Mesendoderm (in vitro differentiated cells): ENCODE measurements at regions not wholly inside any gene's neighbourhood (a gene's known extent, or its start where the extent isn't known, plus 50 kb on each side); places are given as distances from the start of the nearest gene placed in this dataset.

Experiments used
- DNase-seq: peaks from one replicate; pipeline ENCODE4 v3.0.0; 2013
- H2AK5ac ChIP-seq: 2 replicates; pipeline ENCODE4 v1.6.1; 2013; ENCODE audit warnings: low read length, inconsistent platforms
- H2BK120ac ChIP-seq: 2 replicates; pipeline ENCODE4 v1.6.1; 2013; ENCODE audit warnings: low read depth, mild to moderate bottlenecking, low read length, moderate library complexity, mixed read lengths
- H2BK15ac ChIP-seq: replicated peaks from 2 replicates; pipeline ENCODE4 v1.6.1; 2013; ENCODE audit warnings: low read depth, mild to moderate bottlenecking, moderate library complexity
- H2BK5ac ChIP-seq: 2 replicates; pipeline ENCODE4 v1.6.1; 2013; ENCODE audit warnings: low read length, inconsistent platforms
- H3K18ac ChIP-seq: 2 replicates; pipeline ENCODE4 v1.6.1; 2013; ENCODE audit warnings: mild to moderate bottlenecking, low read length, mixed read lengths
- H3K23ac ChIP-seq: one replicate; pipeline ENCODE4 v1.6.1; 2013; ENCODE audit warnings: low read length
- H3K27ac ChIP-seq: 2 replicates; pipeline ENCODE4 v1.5.1; 2013; ENCODE audit warnings: low read depth, mild to moderate bottlenecking, inconsistent platforms, low read length, moderate library complexity
- H3K27me3 ChIP-seq: 2 replicates; pipeline ENCODE4 v1.6.1; 2013; ENCODE audit warnings: low read length, control low read depth, mild to moderate bottlenecking, inconsistent platforms; ENCODE audit not compliant: insufficient read depth, poor library complexity
- H3K36me3 ChIP-seq: 2 replicates; pipeline ENCODE4 v1.6.1; 2013; ENCODE audit warnings: low read length, inconsistent platforms; ENCODE audit not compliant: control insufficient read depth, insufficient read depth
- H3K4ac ChIP-seq: one replicate; pipeline ENCODE4 v1.6.1; 2013; ENCODE audit warnings: low read depth, mild to moderate bottlenecking, low read length, moderate library complexity
- H3K4me1 ChIP-seq: 2 replicates; pipeline ENCODE4 v1.6.1; 2013; ENCODE audit warnings: low read depth, low read length, inconsistent platforms; ENCODE audit not compliant: control insufficient read depth
- H3K4me2 ChIP-seq: 2 replicates; pipeline ENCODE4 v1.6.1; 2013; ENCODE audit warnings: low read length
- H3K4me3 ChIP-seq: 2 replicates; pipeline ENCODE4 v1.5.1; 2013; ENCODE audit warnings: mild to moderate bottlenecking, low read length
- H3K56ac ChIP-seq: one replicate; pipeline ENCODE4 v1.6.1; 2013; ENCODE audit warnings: low read length
- H3K79me1 ChIP-seq: 2 replicates; pipeline ENCODE4 v1.6.1; 2013; ENCODE audit warnings: low read length, inconsistent platforms
- H3K79me2 ChIP-seq: 2 replicates; pipeline ENCODE4 v1.6.1; 2013; ENCODE audit warnings: mild to moderate bottlenecking, low read length; ENCODE audit not compliant: control insufficient read depth, insufficient read depth
- H3K9ac ChIP-seq: 2 replicates; pipeline ENCODE4 v1.6.1; 2013; ENCODE audit warnings: low read length, inconsistent platforms
- H4K5ac ChIP-seq: one replicate; pipeline ENCODE4 v1.6.1; 2013; ENCODE audit warnings: low read length
- H4K8ac ChIP-seq: one replicate; pipeline ENCODE4 v1.6.1; 2013; ENCODE audit warnings: low read depth, mild to moderate bottlenecking, control low read depth, low read length, moderate library complexity
- WGBS: extraction: QIAGEN DNeasy Blood & Tissue Kit; methylation state at CpG from one replicate; pipeline ENCODE4 v1.1.7; 2013; ENCODE audit warnings: low lambda C conversion rate, missing lambda C conversion rate; ENCODE audit not compliant: insufficient coverage; ENCODE audit errors: extremely low coverage; 5-methylcytosine and 5-hydroxymethylcytosine counted together

- H2AK5ac ChIP-seq, result no peak overlapping the region
- H3K27me3 ChIP-seq, result no peaks in the 10 kb centered on the region
- H3K79me2 ChIP-seq, result no peaks in the 10 kb centered on the region
- no peak overlapping the region for H3K4me3 ChIP-seq
- H4K5ac ChIP-seq, result no peak overlapping the region
- H3K4me2 ChIP-seq, result no peak overlapping the region
- H3K79me1 ChIP-seq, result no peaks in the 10 kb centered on the region
- no peaks in the 10 kb centered on the region for H3K4me1 ChIP-seq
- no peak overlapping the region for H3K18ac ChIP-seq
- DNase-seq, result no peak
- no peak overlapping the region for H2BK5ac ChIP-seq
- H3K36me3 ChIP-seq, result no peaks in the 10 kb centered on the region
- H4K8ac ChIP-seq, result no peak overlapping the region
- no peak overlapping the region for H3K4ac ChIP-seq
- no peak overlapping the region for H3K27ac ChIP-seq
- no peak overlapping the region for H3K23ac ChIP-seq
- no CpG with 5 or more reads among the region's 3 CpGs for WGBS
- H2BK120ac ChIP-seq, result no peak overlapping the region
- no peak overlapping the region for H3K56ac ChIP-seq
- H2BK15ac ChIP-seq, result no peak overlapping the region
- H3K9ac ChIP-seq, result no peak overlapping the region
These were observed 269.0 kb upstream of the SLC10A2 start for GRCh38 chr13:103335241-103335640.

- H3K18ac ChIP-seq, result no peak overlapping the region
- no peak overlapping the region for H2AK5ac ChIP-seq
- H3K56ac ChIP-seq, result no peak overlapping the region
- no peak overlapping the region for H3K9ac ChIP-seq
- H4K5ac ChIP-seq, result no peak overlapping the region
- WGBS, result no CpG with 5 or more reads among the region's 4 CpGs
- no peak overlapping the region for H3K23ac ChIP-seq
- H3K79me2 ChIP-seq, result no peaks in the 10 kb centered on the region
- H3K4ac ChIP-seq, result no peak overlapping the region
- no peak overlapping the region for H2BK15ac ChIP-seq
- no peak for DNase-seq
- no peak overlapping the region for H3K4me2 ChIP-seq
- no peaks in the 10 kb centered on the region for H3K36me3 ChIP-seq
- no peak overlapping the region for H3K27ac ChIP-seq
- no peak overlapping the region for H4K8ac ChIP-seq
- no peak overlapping the region for H3K4me3 ChIP-seq
- H2BK5ac ChIP-seq, result no peak overlapping the region
- no peaks in the 10 kb centered on the region for H3K27me3 ChIP-seq
- H3K79me1 ChIP-seq, result no peaks in the 10 kb centered on the region
- H2BK120ac ChIP-seq, result no peak overlapping the region
- H3K4me1 ChIP-seq, result no peaks in the 10 kb centered on the region
These were observed 265.7 kb upstream of the SLC10A2 start for GRCh38 chr13:103331924-103332323.

DNA sequence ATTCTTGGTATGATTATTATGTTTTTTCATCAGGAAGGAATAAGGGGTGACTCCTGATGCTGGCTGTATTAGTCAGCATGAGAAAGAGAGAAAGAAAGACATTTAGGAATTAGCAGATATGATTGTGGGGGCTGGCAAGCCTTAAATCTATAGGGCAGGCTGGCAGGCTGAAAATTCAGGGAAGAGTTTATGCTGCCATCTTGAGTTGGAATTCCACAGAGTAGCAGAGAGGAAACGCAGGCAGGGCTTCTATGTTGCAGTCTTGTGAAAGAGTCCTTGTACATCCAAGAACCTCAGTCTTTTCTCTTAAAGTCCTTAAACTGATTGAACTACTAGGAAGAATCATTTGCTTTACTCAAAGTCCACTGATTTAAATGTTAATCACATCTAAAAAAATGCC is 262.7 kb upstream of the SLC10A2 start:
- no peak overlapping the region for H2BK5ac ChIP-seq
- no peak overlapping the region for H3K18ac ChIP-seq
- DNase-seq, result no peak
- H3K4me1 ChIP-seq, result no peaks in the 10 kb centered on the region
- no peaks in the 10 kb centered on the region for H3K36me3 ChIP-seq
- no peaks in the 10 kb centered on the region for H3K27me3 ChIP-seq
- no peak overlapping the region for H3K27ac ChIP-seq
- no peak overlapping the region for H3K56ac ChIP-seq
- H2BK120ac ChIP-seq, result no peak overlapping the region
- no peak overlapping the region for H3K4ac ChIP-seq
- no peak overlapping the region for H3K4me3 ChIP-seq
- no peaks in the 10 kb centered on the region for H3K79me2 ChIP-seq
- no peak overlapping the region for H4K8ac ChIP-seq
- no peaks in the 10 kb centered on the region for H3K79me1 ChIP-seq
- H3K23ac ChIP-seq, result no peak overlapping the region
- no peak overlapping the region for H2AK5ac ChIP-seq
- H3K4me2 ChIP-seq, result no peak overlapping the region
- H2BK15ac ChIP-seq, result no peak overlapping the region
- WGBS, result no CpG with 5 or more reads among the region's 1 CpG
- H4K5ac ChIP-seq, result no peak overlapping the region
- no peak overlapping the region for H3K9ac ChIP-seq

GRCh38 chr13:103326326-103326725 is 260.1 kb upstream of the SLC10A2 start:
- Histone ChIP-seq H3K4me3 (no peak overlapping the region), H4K5ac (no peak overlapping the region), H3K4me2 (no peak overlapping the region), H3K4me1 (no peaks in the 10 kb centered on the region), H3K23ac (no peak overlapping the region), H3K79me2 (no peaks in the 10 kb centered on the region), H3K56ac (no peak overlapping the region), H3K36me3 (no peaks in the 10 kb centered on the region), H3K18ac (no peak overlapping the region), H3K27me3 (no peaks in the 10 kb centered on the region), H2BK5ac (no peak overlapping the region), H3K9ac (no peak overlapping the region), H3K27ac (no peak overlapping the region), H4K8ac (no peak overlapping the region), H3K79me1 (no peaks in the 10 kb centered on the region), H3K4ac (no peak overlapping the region), H2BK120ac (no peak overlapping the region), H2BK15ac (no peak overlapping the region), H2AK5ac (no peak overlapping the region)
- no peak for DNase-seq
- 100% methylated on average over 1 of the region's 2 CpGs for WGBS

DNA sequence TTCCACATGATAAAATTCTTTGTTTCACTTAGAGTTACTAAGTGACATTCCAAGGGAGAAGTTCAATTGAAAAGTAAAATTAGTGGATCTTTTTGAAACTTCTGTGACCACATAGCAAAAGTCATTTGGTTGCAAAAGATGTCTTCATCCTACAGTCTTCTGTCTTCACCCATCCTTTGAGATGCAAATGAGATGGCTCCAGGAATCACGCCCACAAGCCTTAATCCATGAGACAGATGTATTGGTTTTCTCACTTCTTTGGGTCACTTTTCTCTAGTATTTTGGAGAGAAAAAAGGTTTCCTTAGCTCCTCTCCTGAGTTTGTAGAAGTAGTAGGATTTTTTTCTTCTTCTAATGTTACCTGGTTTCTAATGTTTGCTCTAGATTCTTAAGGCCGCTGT is 259.5 kb upstream of the SLC10A2 start:
- no peak overlapping the region for H3K9ac ChIP-seq
- H2AK5ac ChIP-seq, result no peak overlapping the region
- no peak overlapping the region for H2BK120ac ChIP-seq
- H4K5ac ChIP-seq, result no peak overlapping the region
- H3K4me2 ChIP-seq, result no peak overlapping the region
- DNase-seq, result peak; percentile 37
- H2BK5ac ChIP-seq, result no peak overlapping the region
- no CpG with 5 or more reads among the region's 2 CpGs for WGBS
- no peaks in the 10 kb centered on the region for H3K79me1 ChIP-seq
- no peaks in the 10 kb centered on the region for H3K36me3 ChIP-seq
- H3K18ac ChIP-seq, result no peak overlapping the region
- H3K27me3 ChIP-seq, result no peaks in the 10 kb centered on the region
- H3K27ac ChIP-seq, result no peak overlapping the region
- H3K4me3 ChIP-seq, result no peak overlapping the region
- H3K79me2 ChIP-seq, result no peaks in the 10 kb centered on the region
- no peak overlapping the region for H2BK15ac ChIP-seq
- no peak overlapping the region for H4K8ac ChIP-seq
- H3K23ac ChIP-seq, result no peak overlapping the region
- H3K4ac ChIP-seq, result no peak overlapping the region
- no peak overlapping the region for H3K56ac ChIP-seq
- no peaks in the 10 kb centered on the region for H3K4me1 ChIP-seq

- Histone ChIP-seq H3K4ac (no peak overlapping the region), H4K8ac (no peak overlapping the region), H2BK120ac (no peak overlapping the region), H2BK15ac (no peak overlapping the region), H4K5ac (no peak overlapping the region), H3K4me1 (no peaks in the 10 kb centered on the region), H3K27ac (no peak overlapping the region), H3K4me2 (no peak overlapping the region), H2BK5ac (no peak overlapping the region), H3K27me3 (no peaks in the 10 kb centered on the region), H3K36me3 (no peaks in the 10 kb centered on the region), H3K79me1 (no peaks in the 10 kb centered on the region), H3K4me3 (no peak overlapping the region), H2AK5ac (no peak overlapping the region), H3K18ac (no peak overlapping the region), H3K56ac (no peak overlapping the region), H3K23ac (no peak overlapping the region), H3K9ac (no peak overlapping the region), H3K79me2 (no peaks in the 10 kb centered on the region)
- no CpG with 5 or more reads among the region's 2 CpGs for WGBS
- DNase-seq, result no peak
These were observed 258.4 kb upstream of the SLC10A2 start for GRCh38 chr13:103324641-103325040.
